ENCODE measurements at regions not wholly inside any gene's neighbourhood (a gene's known extent, or its start where the extent isn't known, plus 50 kb on each side); places are given as distances from the start of the nearest gene placed in this dataset.

DNA sequence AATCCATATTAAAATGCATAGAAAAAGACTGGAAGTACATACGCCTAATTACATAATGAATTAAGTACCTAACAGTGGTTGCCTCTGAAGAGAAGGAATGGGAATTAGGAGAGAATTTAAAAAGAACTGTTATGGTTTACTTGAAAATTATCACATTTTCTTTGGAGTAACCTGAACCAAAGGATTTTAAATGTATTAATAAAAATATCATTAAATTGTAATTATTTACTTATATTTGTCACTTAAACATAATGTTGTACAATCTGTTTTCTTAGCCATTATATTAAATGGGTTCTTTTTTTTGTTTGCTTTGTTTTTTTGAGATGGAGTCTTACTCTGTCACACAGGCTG is 114.2 kb upstream of the SLC7A14 start:
- TF ChIP-seq EZH2 (IDR thresholded peaks at IDR 0.05; ENCODE audit: low read length, missing control alignments), result no peak
- TF ChIP-seq, protein P1, sequence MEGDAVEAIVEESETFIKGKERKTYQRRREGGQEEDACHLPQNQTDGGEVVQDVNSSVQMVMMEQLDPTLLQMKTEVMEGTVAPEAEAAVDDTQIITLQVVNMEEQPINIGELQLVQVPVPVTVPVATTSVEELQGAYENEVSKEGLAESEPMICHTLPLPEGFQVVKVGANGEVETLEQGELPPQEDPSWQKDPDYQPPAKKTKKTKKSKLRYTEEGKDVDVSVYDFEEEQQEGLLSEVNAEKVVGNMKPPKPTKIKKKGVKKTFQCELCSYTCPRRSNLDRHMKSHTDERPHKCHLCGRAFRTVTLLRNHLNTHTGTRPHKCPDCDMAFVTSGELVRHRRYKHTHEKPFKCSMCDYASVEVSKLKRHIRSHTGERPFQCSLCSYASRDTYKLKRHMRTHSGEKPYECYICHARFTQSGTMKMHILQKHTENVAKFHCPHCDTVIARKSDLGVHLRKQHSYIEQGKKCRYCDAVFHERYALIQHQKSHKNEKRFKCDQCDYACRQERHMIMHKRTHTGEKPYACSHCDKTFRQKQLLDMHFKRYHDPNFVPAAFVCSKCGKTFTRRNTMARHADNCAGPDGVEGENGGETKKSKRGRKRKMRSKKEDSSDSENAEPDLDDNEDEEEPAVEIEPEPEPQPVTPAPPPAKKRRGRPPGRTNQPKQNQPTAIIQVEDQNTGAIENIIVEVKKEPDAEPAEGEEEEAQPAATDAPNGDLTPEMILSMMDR (conservative IDR thresholded peaks at IDR 0.05 in 1 of 2, IDR thresholded peaks at IDR 0.05 in 1 of 2; ENCODE audit: low read depth in 1 of 2, low read length in 2 of 2), result no peak
